Stimulated activated CD8-positive, alpha-beta memory T cell treated with anti-CD3 and anti-CD28 coated beads, Interleukin-2, amount 100 ng/mL, for 48 hours (primary cell): ENCODE measurements at regions not wholly inside any gene's neighbourhood (a gene's known extent, or its start where the extent isn't known, plus 50 kb on each side); places are given as distances from the start of the nearest gene placed in this dataset.

ENCODE experiments used
- DNase-seq, 2 donors: peaks; one replicate each; pipeline ENCODE4 v3.0.0-alpha.2; 2020; ENCODE audit warnings: low read depth in 2 of 2

- DNase-seq = no peak
Measured at GRCh38 chr12:45669792-45670191, 59.7 kb upstream of the ARID2 start.

GRCh38 chr12:45670346-45671065 lies 59.0 kb upstream of the ARID2 start:
- DNase-seq = no peak

- no peak for DNase-seq
Measured at GRCh38 chr12:45671254-45671653, 58.3 kb upstream of the ARID2 start.

GRCh38 chr12:45674181-45674977 lies 55.1 kb upstream of the ARID2 start:
- DNase-seq = no peak

GRCh38 chr12:45675534-45675933 lies 54.0 kb upstream of the ARID2 start:
- no peak for DNase-seq
